H1 (cell line): ENCODE measurements at regions not wholly inside any gene's neighbourhood (a gene's known extent, or its start where the extent isn't known, plus 50 kb on each side); places are given as distances from the start of the nearest gene placed in this dataset.

Source experiments
- EP300 ChIP-seq, 2 experiments: IDR thresholded peaks; 1 replicate in 1 of 2; 2 replicates in 1 of 2; pipeline ENCODE4 v1.6.1; 2011 to 2012; ENCODE audit warnings: low read depth in 2 of 2, low read length in 2 of 2, mild to moderate bottlenecking in 2 of 2, borderline replicate concordance in 1 of 2, inconsistent platforms in 1 of 2, moderate library complexity in 1 of 2
- KDM5A ChIP-seq: fragments of 200-600 bp; IDR thresholded peaks from 2 replicates; pipeline ENCODE4 v1.7.1; 2012; ENCODE audit warnings: mild to moderate bottlenecking, low read length, inconsistent platforms, mixed read lengths
- POLR2A ChIP-seq, 2 experiments: IDR thresholded peaks; 1 replicate in 1 of 2; 2 replicates in 1 of 2; pipeline ENCODE4 v1.6.1; 2011; ENCODE audit warnings: low read depth in 2 of 2, low read length in 2 of 2, mild to moderate bottlenecking in 2 of 2; ENCODE audit errors: control extremely low read depth in 1 of 2
- POLR2AphosphoS5 ChIP-seq: IDR thresholded peaks from 2 replicates; pipeline ENCODE4 v1.6.1; 2011; ENCODE audit warnings: low read depth, low read length
- SAP30 ChIP-seq: fragments of 300-600 bp; sonication (generic); IDR thresholded peaks from 2 replicates; pipeline ENCODE4 v1.7.1; 2012; ENCODE audit warnings: low read length, moderate library complexity, mild to moderate bottlenecking, inconsistent platforms; ENCODE audit not compliant: insufficient read depth, insufficient replicate concordance
- SIN3A ChIP-seq, 2 experiments: IDR thresholded peaks in 1 of 2; conservative IDR thresholded peaks in 1 of 2; 2 replicates each; pipeline ENCODE4 v1.6.1; 2011 to 2012; ENCODE audit warnings: low read length in 2 of 2, improper control_type of control experiment in 1 of 2, low read depth in 1 of 2, mild to moderate bottlenecking in 1 of 2
- TF ChIP-seq, protein P1 (sequence below), 3 experiments: IDR thresholded peaks; 1 replicate in 2 of 3; 2 replicates in 1 of 3; pipeline versions ENCODE4 v1.5.1 to v1.6.1; 2011; ENCODE audit warnings: low read length in 3 of 3, mild to moderate bottlenecking in 3 of 3, inconsistent platforms in 2 of 3, low read depth in 1 of 3, moderate library complexity in 1 of 3; ENCODE audit not compliant: insufficient read depth in 1 of 3; ENCODE audit errors: control extremely low read depth in 1 of 3

GRCh38 chr2:123380370-123380935 lies 644.6 kb upstream of the CNTNAP5 start:
- no peak for TF ChIP-seq KDM5A
- TF ChIP-seq SIN3A (conservative IDR thresholded peaks at IDR 0.05 in 1 of 2, IDR thresholded peaks at IDR 0.05 in 1 of 2; ENCODE audit: low read depth in 1 of 2, low read length in 2 of 2): no peak
- TF ChIP-seq POLR2A (IDR thresholded peaks at IDR 0.05; ENCODE audit: control extremely low read depth in 1 of 2, low read depth in 2 of 2, low read length in 2 of 2): no peak
- TF ChIP-seq, protein P1, sequence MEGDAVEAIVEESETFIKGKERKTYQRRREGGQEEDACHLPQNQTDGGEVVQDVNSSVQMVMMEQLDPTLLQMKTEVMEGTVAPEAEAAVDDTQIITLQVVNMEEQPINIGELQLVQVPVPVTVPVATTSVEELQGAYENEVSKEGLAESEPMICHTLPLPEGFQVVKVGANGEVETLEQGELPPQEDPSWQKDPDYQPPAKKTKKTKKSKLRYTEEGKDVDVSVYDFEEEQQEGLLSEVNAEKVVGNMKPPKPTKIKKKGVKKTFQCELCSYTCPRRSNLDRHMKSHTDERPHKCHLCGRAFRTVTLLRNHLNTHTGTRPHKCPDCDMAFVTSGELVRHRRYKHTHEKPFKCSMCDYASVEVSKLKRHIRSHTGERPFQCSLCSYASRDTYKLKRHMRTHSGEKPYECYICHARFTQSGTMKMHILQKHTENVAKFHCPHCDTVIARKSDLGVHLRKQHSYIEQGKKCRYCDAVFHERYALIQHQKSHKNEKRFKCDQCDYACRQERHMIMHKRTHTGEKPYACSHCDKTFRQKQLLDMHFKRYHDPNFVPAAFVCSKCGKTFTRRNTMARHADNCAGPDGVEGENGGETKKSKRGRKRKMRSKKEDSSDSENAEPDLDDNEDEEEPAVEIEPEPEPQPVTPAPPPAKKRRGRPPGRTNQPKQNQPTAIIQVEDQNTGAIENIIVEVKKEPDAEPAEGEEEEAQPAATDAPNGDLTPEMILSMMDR (IDR thresholded peaks at IDR 0.05; ENCODE audit: control extremely low read depth in 1 of 3, insufficient read depth in 1 of 3, low read depth in 1 of 3, low read length in 3 of 3): no peak
- TF ChIP-seq EP300 (IDR thresholded peaks at IDR 0.05; ENCODE audit: borderline replicate concordance in 1 of 2, low read depth in 2 of 2, low read length in 2 of 2): no peak
- no peak for TF ChIP-seq SAP30
- TF ChIP-seq POLR2AphosphoS5: no peak
